Neural progenitor cell (in vitro differentiated cells): ENCODE measurements at regions not wholly inside any gene's neighbourhood (a gene's known extent, or its start where the extent isn't known, plus 50 kb on each side); places are given as distances from the start of the nearest gene placed in this dataset.

ENCODE experiments used
- EZH2phosphoT487 ChIP-seq: fragments of 200-600 bp; sonication (generic); IDR thresholded peaks from 2 replicates; pipeline ENCODE4 v1.6.1; 2017; ENCODE audit warnings: antibody characterized with exemption
- TF ChIP-seq, protein P1 (sequence below): fragments of 200-600 bp; sonication (generic); IDR thresholded peaks from 2 replicates; pipeline ENCODE4 v1.5.1; 2017; ENCODE audit warnings: antibody characterized with exemption, mild to moderate bottlenecking

DNA sequence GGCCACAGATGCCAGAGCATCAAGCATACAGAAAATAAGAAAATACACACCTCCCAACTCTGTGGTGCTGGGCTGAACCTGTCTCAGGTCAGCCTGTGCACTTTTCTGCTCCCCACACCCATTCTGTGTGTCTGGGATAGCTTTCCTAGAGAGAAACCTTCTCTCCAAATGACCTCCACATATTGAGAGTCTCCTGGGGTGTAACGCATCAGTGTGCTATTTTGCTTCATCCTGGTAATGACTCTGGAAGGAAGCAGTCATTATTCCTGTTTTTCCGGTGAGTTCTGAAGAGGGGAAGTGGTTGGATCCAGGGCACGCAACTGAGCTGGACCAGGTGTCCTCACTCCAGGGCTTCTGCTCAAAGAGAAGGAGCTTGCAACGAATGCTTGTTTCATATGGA, 73.2 kb upstream of the SH3PXD2B start:
- no peak for TF ChIP-seq EZH2phosphoT487
- TF ChIP-seq, protein P1, sequence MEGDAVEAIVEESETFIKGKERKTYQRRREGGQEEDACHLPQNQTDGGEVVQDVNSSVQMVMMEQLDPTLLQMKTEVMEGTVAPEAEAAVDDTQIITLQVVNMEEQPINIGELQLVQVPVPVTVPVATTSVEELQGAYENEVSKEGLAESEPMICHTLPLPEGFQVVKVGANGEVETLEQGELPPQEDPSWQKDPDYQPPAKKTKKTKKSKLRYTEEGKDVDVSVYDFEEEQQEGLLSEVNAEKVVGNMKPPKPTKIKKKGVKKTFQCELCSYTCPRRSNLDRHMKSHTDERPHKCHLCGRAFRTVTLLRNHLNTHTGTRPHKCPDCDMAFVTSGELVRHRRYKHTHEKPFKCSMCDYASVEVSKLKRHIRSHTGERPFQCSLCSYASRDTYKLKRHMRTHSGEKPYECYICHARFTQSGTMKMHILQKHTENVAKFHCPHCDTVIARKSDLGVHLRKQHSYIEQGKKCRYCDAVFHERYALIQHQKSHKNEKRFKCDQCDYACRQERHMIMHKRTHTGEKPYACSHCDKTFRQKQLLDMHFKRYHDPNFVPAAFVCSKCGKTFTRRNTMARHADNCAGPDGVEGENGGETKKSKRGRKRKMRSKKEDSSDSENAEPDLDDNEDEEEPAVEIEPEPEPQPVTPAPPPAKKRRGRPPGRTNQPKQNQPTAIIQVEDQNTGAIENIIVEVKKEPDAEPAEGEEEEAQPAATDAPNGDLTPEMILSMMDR, result no peak
